Osteocyte (in vitro differentiated cells): ENCODE measurements at regions not wholly inside any gene's neighbourhood (a gene's known extent, or its start where the extent isn't known, plus 50 kb on each side); places are given as distances from the start of the nearest gene placed in this dataset.
A peak's percentile ranks its signal among the peaks of the same experiment; 100 is the strongest.

Source experiments
- DNase-seq: peaks from one replicate; pipeline ENCODE4 v3.0.0; 2021; ENCODE audit warnings: mixed read lengths; ENCODE audit not compliant: unreplicated experiment; ENCODE audit errors: extremely low spot score
- H3K27ac Mint-ChIP-seq: one replicate; pipeline ENCODE4 v1.8.0; 2021; ENCODE audit warnings: mild to moderate bottlenecking, mixed read lengths; ENCODE audit not compliant: unreplicated experiment
- H3K27me3 Mint-ChIP-seq: one replicate; pipeline ENCODE4 v1.8.0; 2021; ENCODE audit warnings: mixed read lengths; ENCODE audit not compliant: unreplicated experiment
- H3K36me3 Mint-ChIP-seq: one replicate; pipeline ENCODE4 v1.8.0; 2021; ENCODE audit warnings: mixed read lengths; ENCODE audit not compliant: unreplicated experiment
- H3K4me1 Mint-ChIP-seq: one replicate; pipeline ENCODE4 v1.8.0; 2021; ENCODE audit warnings: mixed read lengths; ENCODE audit not compliant: unreplicated experiment
- H3K4me3 Mint-ChIP-seq: one replicate; pipeline ENCODE4 v1.8.0; 2021; ENCODE audit warnings: mild to moderate bottlenecking, moderate library complexity, mixed read lengths; ENCODE audit not compliant: unreplicated experiment
- H3K9me3 Mint-ChIP-seq: one replicate; pipeline ENCODE4 v1.8.0; 2021; ENCODE audit warnings: mixed read lengths; ENCODE audit not compliant: unreplicated experiment
- CTCF ChIP-seq: fragments of 200-600 bp; sonication (generic); IDR thresholded peaks from 2 replicates; pipeline ENCODE4 v1.5.0; 2021; ENCODE audit warnings: antibody characterized with exemption, mild to moderate bottlenecking, moderate library complexity

- no peak for DNase-seq
- Mint-ChIP-seq H3K27ac (no peak overlapping the region), H3K27me3 (peaks cover 55% of the 10 kb centered on the region), H3K36me3 (no peaks in the 10 kb centered on the region), H3K4me1 (peaks cover 15% of the 10 kb centered on the region), H3K9me3 (peaks cover 7% of the 10 kb centered on the region), H3K4me3 (no peak overlapping the region)
- no peak for TF ChIP-seq CTCF
These were observed 71.9 kb downstream of the TEX51 start for GRCh38 chr2:126970583-126970982.

GRCh38 chr2:126971162-126971480 is 72.4 kb downstream of the TEX51 start:
- Mint-ChIP-seq H3K27ac (no peak overlapping the region), H3K4me1 (peaks cover 15% of the 10 kb centered on the region), H3K4me3 (no peak overlapping the region), H3K27me3 (peaks cover 50% of the 10 kb centered on the region), H3K9me3 (peaks cover 1% of the 10 kb centered on the region), H3K36me3 (no peaks in the 10 kb centered on the region)
- TF ChIP-seq CTCF, result no peak
- DNase-seq, result no peak

- Mint-ChIP-seq H3K27me3 (peaks cover 44% of the 10 kb centered on the region), H3K27ac (no peak overlapping the region), H3K4me1 (peaks cover 15% of the 10 kb centered on the region), H3K4me3 (peak overlapping the region; percentile 61), H3K9me3 (no peaks in the 10 kb centered on the region), H3K36me3 (no peaks in the 10 kb centered on the region)
- DNase-seq, result no peak
- TF ChIP-seq CTCF, result peak; percentile 95
These were observed 73.0 kb downstream of the TEX51 start for GRCh38 chr2:126971481-126972278.

- DNase-seq, result no peak
- no peak for TF ChIP-seq CTCF
- Mint-ChIP-seq H3K27me3 (peaks cover 39% of the 10 kb centered on the region), H3K4me3 (no peak overlapping the region), H3K27ac (no peak overlapping the region), H3K9me3 (no peaks in the 10 kb centered on the region), H3K4me1 (peaks cover 15% of the 10 kb centered on the region), H3K36me3 (no peaks in the 10 kb centered on the region)
These were observed 73.6 kb downstream of the TEX51 start for GRCh38 chr2:126972279-126972626.

GRCh38 chr2:126973745-126974144 is 75.1 kb downstream of the TEX51 start:
- Mint-ChIP-seq H3K4me3 (no peak overlapping the region), H3K27me3 (peaks cover 35% of the 10 kb centered on the region), H3K9me3 (no peaks in the 10 kb centered on the region), H3K27ac (no peak overlapping the region), H3K4me1 (peaks cover 15% of the 10 kb centered on the region), H3K36me3 (no peaks in the 10 kb centered on the region)
- TF ChIP-seq CTCF, result no peak
- no peak for DNase-seq
